GM21723 (cell line): ENCODE measurements at regions not wholly inside any gene's neighbourhood (a gene's known extent, or its start where the extent isn't known, plus 50 kb on each side); places are given as distances from the start of the nearest gene placed in this dataset.
"Not testable (repeated sequence)": the region's sequence is repeated elsewhere in the genome, so short reads cannot be mapped to it uniquely, and the experiment has no call there.

Source experiments
- ATAC-seq: cut with Tn5 transposase; IDR thresholded peaks from one replicate; pipeline ENCODE4 v1.9.1; 2021; ENCODE audit warnings: mild to moderate bottlenecking, moderate library complexity; ENCODE audit not compliant: unreplicated experiment

GRCh38 chr6:4281341-4282293 is 146.2 kb upstream of the ECI2 start:
- ATAC-seq, result peak; percentile 91

GRCh38 chr6:4280707-4281106 is 145.3 kb upstream of the ECI2 start:
- no peak for ATAC-seq

GRCh38 chr6:4280031-4280430 is 144.7 kb upstream of the ECI2 start:
- no peak for ATAC-seq

GRCh38 chr6:4274382-4275082 is 139.2 kb upstream of the ECI2 start:
- no peak for ATAC-seq

DNA sequence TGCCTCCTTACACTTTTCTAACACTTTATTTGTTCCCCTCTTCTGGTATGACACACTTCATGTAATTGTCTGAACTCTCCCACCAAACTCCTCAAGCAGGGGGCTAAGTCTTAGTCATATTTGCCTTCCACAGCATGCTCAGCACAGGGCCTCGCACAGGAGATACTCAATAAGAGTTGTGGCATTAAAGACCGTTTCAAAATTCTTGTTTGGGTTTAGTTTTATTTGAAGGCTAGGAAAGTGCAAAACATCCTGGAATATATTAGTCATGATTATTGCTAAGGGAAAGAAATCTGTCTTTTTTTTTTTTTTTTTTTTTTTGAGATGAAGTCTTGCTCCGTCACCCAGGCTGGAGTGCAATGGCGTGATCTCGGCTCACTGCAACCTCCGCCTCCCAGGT is 137.6 kb upstream of the ECI2 start:
- ATAC-seq, result no peak

GRCh38 chr6:4271761-4272470 is 136.5 kb upstream of the ECI2 start:
- ATAC-seq, result no peak

DNA sequence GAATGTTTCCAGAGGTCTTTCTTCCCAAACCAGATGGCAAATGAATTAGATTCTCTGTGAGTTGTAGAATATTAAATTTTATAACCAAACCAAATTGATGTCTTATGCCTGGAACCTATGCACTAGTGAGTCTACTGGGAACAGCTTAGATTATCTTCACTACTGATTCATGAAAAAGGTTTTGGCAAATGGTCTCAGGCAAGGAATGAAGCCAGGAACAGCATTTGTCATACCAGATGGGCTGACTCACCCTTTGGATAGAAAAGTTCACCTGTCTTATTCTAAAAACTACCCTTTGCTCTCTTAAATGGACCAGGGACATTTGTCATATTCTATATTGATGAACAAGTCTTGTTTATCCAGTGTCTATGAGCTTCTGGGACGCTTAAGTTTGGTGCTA is 135.4 kb upstream of the ECI2 start:
- no peak for ATAC-seq

- no peak for ATAC-seq
Measured at GRCh38 chr6:4270001-4270400, 134.6 kb upstream of the ECI2 start.

DNA sequence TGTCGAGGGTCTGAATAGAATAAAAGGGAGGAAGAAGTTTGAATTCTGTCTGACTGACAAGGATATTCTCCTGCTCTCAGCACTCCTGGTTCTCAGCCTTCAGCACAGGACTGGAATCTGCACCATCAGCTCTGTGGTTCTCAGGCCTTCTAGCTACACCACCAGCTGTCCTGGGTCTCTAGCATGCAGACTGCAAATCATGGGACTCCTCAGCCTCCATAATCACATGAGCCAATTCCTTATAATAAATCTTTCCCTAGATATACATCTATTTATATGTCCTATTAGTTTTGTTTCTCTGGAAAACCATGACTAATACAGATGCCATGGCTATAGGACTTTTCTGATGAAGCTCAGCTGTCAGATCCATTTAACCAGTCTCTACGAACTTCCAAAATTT is 132.8 kb upstream of the ECI2 start:
- no peak for ATAC-seq

GRCh38 chr6:4265740-4266139 is 130.4 kb upstream of the ECI2 start:
- no peak for ATAC-seq

DNA sequence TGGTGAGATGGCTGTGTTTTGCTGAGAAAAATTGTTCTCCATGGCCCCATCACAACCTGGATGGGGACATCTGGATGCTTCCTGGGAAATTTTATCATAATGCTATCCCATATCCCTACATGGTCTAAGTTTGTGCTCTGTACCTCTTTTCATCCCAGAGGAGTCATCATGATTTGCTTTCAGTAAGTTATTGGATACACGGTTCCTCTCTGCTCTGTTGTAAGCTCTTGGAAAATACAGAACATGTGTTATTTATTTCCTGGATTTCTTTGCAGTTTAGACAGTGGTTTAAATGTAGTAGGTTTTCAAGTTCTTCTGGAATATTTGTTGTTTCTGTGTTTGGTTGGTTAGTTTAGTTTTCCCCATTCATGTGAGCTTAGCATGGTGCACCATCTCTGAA is 129.2 kb upstream of the ECI2 start:
- no peak for ATAC-seq

- ATAC-seq, result no peak
Measured at GRCh38 chr6:4264081-4264480, 128.7 kb upstream of the ECI2 start.

GRCh38 chr6:4262526-4262925 is 127.2 kb upstream of the ECI2 start:
- no peak for ATAC-seq

GRCh38 chr6:4259391-4259790 is 124.0 kb upstream of the ECI2 start:
- no peak for ATAC-seq

DNA sequence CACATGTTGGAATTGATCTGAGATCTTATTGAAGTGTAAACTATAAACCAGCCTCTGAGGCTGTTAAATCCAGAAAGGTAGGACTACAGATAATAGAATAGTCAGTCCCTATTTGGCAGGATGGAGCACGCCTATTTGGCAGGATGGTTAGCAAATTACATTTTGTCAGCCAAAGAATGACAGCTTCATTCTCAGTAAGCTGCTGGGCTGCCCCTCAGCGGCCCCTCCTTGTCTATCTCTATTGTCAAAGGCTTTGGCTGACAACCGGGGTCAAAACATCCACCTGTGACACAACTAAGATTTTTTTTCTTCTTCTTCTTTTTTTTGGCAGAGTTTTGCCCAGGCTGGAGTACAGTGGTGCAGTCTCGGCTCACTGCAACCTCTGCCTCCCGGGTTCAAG is 123.4 kb upstream of the ECI2 start:
- no peak for ATAC-seq

- no peak for ATAC-seq
Measured at GRCh38 chr6:4256969-4257368, 121.6 kb upstream of the ECI2 start.

GRCh38 chr6:4253604-4254231 is 118.3 kb upstream of the ECI2 start:
- ATAC-seq, result no peak

- ATAC-seq, result not testable (repeated sequence)
Measured at GRCh38 chr6:4252445-4252844, 117.1 kb upstream of the ECI2 start.

- no peak for ATAC-seq
Measured at GRCh38 chr6:4250645-4251044, 115.3 kb upstream of the ECI2 start.

DNA sequence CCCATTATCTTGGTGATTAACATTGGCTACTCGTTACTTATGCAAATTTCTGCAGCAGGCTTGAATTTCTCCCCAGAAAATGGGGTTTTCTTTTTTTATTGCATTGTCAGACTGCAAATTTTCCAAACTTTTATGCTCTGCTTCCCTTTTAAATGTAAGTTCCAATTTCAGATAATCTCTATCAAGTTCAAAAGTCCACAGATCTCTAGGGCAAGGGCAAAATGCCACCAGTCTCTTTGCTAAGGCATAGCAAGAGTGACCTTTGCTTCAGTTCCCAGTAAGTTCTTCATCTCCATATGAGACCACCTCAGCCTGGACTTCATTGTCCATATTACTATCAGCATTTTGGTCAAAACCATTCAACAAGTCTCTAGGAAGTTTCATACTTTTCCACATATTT is 108.5 kb upstream of the ECI2 start:
- not testable (repeated sequence) for ATAC-seq

DNA sequence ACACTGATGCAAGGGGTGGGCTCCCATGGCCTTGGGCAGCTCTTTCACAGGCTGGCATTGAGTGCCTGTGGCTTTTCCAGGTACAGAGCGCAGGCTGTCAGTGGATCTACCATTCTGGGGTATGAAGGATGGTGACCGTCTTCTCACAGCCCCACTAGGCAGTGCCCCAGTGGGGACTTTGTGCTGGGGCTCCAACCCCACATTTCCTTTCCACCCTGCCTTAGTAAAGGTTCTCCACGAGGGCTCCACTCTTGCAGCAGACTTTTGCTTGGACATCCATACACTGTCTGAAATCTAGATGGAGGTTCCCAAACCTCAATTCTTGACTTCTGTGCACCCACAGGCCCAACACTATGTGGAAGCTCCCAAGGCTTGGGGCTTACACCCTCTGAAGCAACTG is 107.9 kb upstream of the ECI2 start:
- ATAC-seq, result no peak
